HG03520 (cell line): ENCODE measurements at regions not wholly inside any gene's neighbourhood (a gene's known extent, or its start where the extent isn't known, plus 50 kb on each side); places are given as distances from the start of the nearest gene placed in this dataset.

Experiments
- ATAC-seq: cut with Tn5 transposase; IDR thresholded peaks from one replicate; pipeline ENCODE4 v1.9.1; 2021; ENCODE audit warnings: mild to moderate bottlenecking, moderate library complexity; ENCODE audit not compliant: unreplicated experiment

DNA sequence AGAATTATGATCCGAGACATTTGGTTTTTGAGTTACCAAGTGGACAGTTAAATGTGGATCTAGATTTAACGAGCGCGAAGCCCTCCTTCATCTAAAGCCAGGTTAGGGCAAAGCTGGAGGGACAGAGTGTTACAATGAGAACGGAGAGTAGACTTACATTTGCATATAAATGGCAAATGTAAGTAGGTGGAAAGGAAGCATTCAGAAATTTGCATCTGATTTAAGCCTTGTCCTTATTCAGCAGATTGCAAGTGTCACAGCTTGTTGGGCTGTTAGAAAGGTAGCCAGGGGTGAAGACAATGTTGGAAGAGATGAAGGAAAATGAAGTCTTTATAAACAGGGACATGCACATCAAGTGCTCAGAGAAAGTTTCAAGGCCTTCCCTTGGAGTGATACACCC, 806.2 kb downstream of the GALC start:
- no peak for ATAC-seq

DNA sequence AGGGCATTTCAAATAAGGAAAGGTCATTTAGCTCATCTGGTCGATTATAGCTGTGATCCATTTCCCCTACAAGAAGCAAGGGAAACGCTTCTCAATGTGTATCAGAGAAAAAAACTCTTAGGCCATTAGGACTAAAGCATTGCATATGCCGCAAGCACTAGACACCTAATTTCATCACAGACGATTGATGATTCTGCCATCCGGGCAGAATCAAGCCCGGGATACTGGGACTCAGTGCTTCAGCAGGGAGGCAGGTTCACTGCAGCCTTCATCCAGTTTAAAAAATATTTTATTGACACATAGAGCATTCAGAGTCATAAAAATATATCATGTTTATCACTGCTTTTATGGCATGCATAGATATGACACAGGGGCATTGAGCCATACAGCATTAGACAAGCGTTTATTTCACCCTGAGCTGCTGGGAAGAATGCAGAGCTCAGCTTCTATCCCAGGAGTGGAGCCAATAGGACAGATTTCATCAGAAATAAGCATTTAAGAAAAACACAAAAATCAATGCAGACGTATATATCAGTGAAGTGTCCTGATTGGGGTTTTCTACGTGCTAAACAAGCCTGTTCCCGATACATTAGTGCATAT, 806.9 kb downstream of the GALC start:
- ATAC-seq = no peak

DNA sequence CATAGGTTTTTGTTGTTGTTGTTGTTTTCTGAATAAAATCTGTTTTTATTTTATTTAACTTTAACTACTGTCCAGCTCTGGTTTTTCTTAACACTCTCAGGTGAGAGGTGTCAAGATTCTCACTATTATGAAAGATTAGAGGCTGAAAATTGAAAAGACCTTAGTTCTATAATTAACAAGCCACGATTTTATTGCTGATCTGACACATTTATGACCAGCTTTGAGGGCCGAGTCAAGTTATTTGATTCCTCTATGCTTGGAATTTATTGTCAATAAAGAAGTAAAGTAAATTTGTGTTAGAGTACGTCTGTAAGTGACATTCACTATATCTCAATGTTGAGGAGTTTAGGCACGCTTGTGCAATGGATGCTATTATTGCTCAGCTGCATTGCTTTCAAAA, 808.8 kb downstream of the GALC start:
- no peak for ATAC-seq

DNA sequence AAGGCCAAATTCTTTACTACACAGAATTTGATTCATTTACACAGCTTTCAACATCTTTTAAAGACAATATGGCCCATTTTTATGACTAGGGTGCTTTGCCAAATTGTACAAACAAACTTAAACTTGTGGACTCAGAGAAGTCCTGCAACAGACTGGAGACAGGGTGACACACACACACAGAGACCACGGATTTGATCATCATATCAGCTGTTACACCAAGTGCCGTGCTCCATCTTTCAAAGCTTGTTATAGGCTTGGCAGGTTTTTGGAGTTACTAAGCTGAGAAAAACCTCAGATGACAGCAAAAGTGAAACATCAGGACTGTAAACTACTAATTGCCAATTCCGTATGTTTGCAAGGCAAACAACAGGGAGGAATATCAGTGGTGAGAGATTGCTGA, 811.7 kb downstream of the GALC start:
- no peak for ATAC-seq

DNA sequence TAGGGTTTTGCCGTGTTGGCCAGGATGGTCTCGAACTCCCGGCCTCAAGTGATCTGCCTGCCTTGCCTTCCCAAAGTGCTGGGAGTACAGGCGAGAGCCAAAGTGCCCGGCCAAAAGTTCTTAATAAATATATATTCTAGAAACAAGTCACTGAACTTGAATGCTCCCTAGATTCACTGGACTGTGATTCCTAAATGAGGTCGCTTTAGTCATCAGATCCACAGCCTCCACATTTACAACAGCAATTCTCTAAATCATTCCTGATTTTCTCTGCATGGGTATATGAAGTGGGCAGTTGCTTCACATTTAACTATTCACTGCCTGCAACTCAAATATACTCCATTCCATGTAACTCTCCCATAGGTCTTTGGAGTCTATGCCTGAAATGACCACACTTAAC, 813.0 kb downstream of the GALC start:
- no peak for ATAC-seq

DNA sequence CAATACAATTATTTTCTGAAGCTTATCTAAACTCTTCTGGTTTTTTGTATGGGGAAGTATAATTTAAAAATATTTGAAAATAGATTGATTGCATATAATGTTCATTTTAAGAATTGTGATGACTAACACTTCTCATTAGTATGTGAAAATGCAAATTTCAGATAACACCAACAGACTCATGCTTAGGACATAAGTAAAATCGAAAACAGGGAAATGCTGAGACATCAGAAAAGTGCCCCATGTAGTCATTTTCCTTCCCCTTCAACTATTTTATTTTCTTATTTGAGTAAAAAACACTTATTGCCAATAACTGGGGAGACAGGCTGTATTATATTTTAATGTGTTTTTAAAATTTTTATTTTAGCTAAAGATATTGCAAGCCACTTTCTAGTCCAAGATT, 814.7 kb downstream of the GALC start:
- ATAC-seq = no peak

DNA sequence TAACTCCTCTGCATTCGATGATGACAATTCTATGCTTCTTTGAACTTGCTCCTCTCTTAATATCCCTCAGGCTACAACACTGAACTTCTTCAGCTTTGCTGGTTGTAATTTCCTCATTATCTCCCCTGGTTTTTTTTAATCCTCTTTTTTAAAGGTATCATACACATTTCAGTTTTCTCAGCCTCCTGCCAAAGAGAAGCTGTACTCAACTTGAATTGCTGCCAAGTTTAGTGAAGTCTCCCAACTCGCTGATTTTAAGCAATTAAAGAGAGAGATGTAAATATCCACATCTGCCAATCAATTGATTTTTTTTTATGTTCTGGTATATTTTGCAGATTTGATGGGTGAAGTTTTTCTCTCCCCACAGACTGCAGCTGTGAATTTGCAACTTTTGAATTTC, 817.8 kb downstream of the GALC start:
- no peak for ATAC-seq

DNA sequence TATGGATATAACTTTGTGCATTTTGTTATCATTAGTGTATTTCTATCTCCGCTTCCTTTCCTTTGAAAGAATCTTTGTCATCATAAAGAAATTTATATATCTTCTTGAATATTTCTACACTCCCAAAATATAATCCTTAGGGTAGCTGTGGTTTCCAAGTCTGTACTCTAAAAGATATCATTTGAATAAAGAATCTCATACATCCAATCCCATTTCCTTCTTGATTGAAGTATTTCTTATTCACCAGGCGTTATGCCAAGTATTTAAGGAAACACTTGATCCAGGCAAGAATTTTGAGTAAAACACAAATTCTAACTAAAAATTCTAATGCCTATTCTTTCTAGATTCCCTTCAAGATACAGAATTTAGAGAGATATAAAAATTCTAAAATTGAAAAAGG, 821.8 kb downstream of the GALC start:
- ATAC-seq = no peak

DNA sequence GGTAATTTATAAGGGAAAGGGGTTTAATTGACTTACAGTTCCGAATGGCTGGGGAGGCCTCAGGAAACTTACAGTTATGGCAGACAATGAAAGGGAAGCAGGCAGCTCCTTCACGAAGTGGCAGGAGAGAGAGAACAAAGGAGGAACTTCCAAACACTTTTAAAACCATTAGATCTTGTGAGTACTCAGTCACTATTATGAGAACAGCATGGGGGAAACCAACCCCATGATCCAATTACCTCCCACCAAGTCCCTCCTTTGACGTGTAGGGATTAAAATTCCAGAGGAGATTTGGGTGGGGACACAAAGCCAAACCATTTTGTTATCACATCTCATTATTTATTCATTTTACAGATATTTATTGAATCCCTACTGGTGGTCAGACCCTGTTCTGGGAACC, 822.8 kb downstream of the GALC start:
- ATAC-seq = no peak

DNA sequence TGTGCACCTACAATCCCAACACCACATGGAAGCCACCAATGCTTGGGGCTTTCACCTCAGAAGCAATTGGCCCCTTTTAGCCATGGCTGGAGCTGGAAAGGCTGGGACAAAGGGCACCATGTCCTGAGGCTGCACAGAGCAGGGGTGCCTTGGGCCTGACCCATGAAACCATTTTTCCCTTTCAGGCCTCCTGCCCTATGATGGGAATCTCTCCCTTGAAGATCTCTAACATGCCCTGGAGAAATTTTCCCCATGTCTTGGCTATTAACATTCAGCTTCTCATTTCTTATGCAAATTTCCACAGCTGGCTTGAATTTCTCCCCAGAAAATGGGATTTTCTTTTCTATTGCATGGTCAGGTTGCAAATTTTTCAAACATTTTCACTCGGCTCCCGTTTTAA, 823.6 kb downstream of the GALC start:
- ATAC-seq = no peak

DNA sequence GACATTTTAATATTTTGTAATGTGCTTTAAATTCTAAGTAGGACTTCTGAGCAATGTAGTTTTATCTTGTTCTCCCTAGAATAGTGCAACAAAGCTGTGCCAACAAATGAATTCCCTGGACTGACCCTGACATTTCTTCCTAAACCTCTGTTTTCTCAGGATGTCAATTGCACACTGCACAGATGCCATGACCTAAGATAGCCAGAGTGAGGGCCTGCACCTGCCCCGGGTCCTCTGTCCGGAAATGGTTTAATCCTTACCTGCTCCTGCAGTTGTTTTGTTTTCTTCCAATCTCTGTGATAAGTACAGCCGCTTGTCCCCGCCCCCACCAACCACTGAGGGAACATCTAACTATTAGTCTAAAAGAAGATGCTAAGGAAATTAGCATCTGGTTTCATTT, 831.5 kb downstream of the GALC start:
- no peak for ATAC-seq

DNA sequence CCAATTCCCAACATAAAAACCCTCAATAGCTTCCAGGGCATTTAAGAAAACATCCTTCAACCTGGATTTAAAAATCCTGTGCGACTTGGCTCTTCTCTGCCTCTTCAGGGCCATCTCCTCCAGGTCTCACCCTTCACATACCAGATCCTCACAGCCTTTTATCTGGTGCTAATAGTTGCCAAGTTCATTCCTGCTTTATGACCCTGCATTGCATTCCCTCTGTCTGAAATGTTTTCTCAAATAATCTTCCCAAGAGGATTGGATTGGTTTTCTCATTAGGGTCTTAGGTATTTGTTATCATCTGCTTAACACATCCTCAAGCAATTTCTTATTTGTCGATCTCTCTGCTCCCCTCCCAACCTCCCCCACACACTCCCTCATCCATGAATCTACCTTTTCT, 832.0 kb downstream of the GALC start:
- no peak for ATAC-seq

DNA sequence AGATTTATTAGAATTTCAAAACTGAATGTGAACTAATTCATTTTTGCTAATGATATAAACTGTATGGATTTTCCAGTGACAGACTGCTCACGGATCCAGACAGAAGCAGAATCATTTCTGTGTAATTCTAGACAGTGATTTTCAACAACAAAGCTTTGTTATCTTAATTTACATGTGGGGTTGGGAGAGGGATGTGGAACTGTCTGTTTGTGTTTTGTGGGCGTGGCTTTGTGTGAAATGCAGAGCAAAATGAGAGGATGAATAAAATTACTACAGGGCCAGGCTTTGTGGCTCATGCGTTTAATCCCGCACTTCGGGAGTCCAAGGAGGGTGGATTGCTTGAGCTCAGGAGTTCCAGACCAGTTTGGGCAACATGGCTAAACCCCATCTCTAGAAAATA, 834.7 kb downstream of the GALC start:
- ATAC-seq = no peak

DNA sequence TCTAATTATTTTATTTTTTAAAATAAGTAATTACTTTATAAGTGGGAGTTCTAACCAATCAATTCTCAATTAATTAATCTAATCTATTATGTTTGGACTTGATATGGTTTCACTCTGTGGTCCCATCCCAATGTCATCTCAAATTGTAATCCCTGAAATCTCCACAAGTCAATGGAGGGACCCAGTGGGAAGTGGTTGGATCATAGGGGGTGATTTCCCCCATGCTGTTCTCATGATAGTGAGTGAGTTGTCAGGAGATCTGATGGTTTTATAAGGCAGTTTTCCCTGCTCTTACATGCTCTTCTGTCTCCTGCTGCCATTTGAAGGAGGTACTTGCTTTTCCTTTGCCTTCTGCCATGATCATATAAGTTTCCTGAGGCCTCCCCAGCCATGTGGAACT, 836.1 kb downstream of the GALC start:
- no peak for ATAC-seq

DNA sequence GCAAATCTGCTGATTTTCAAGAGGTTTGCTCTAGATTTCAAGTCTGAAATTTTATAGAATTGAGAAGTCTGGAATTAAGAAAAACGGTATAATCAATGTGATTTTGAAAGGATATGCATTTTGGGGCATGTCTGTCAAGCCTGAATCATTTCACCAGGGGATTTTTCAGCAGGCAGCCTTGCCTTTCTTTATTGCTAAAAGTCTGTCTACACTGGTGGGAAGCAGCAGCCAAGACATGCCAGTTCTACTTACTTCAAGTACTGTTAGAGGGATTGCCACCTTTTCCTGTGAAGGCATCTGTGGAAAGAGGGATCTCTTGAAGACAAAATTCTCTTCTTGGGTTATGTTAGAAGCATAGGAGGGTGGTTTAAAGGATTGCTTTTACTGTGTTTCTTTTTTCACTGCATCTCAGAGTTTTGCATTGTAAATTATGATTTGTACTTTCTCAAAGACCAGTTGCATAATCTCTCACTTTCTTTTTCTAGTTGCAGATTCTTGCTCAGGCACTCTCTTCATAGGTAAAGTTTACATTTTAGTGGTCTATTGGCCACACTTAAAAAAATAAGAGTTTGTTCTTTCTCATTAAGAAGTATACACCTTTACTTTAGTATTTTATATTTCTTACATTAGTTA, 837.0 kb downstream of the GALC start:
- no peak for ATAC-seq

DNA sequence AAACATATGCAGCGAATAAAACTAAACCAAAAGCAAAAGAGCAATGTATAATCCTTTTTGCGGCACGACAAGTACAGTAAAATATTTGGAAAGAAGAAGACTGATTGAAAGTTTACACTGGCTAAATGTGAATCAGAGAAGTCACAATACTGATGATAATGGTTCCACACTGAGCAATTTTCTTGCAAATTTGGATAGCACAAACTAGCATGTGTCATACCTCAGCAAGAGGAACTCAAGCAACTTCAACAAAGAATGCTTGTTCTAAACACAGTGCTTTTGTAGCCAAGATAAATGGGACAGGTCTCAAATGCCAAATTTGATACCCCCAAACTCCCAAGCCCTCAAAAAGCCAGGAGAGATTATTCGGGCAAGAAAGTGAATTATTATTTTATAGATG, 839.1 kb downstream of the GALC start:
- no peak for ATAC-seq

DNA sequence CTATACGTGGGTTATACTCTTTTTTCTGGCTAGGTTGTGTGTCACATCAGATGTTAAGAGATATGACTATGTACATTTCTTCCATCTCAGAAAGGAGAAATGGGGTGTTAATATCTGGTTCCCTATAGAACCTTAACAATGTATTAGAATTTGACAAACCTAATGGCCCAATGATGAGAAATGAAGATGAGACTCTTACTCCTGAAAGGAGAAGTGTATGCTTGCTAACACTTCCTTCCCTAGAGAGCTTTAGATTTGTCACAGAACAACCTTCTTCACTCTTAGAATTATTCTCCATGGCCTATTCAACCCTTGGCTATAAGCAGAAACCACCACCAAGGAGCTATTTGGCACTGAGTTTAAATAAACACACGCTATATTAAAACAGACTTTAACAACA, 839.6 kb downstream of the GALC start:
- ATAC-seq = no peak

DNA sequence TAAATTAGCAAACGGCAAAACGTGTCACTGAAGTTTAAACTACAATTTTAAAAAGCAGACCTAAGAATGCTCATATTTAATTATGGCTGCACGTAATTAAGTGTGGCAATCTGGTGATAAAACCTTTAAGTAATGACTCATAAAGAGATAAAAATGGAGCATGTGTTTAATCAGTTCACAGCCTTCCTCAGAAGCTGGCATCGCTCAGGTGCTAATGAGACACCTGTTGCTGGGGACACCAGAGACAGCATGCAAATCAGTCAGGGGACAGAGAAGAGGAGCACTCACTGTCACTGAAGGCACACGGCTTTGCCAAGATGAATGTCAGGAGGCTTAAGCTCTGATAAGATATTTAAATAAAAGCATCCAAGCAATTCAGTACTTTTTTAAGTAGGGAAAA, 840.3 kb downstream of the GALC start:
- no peak for ATAC-seq

DNA sequence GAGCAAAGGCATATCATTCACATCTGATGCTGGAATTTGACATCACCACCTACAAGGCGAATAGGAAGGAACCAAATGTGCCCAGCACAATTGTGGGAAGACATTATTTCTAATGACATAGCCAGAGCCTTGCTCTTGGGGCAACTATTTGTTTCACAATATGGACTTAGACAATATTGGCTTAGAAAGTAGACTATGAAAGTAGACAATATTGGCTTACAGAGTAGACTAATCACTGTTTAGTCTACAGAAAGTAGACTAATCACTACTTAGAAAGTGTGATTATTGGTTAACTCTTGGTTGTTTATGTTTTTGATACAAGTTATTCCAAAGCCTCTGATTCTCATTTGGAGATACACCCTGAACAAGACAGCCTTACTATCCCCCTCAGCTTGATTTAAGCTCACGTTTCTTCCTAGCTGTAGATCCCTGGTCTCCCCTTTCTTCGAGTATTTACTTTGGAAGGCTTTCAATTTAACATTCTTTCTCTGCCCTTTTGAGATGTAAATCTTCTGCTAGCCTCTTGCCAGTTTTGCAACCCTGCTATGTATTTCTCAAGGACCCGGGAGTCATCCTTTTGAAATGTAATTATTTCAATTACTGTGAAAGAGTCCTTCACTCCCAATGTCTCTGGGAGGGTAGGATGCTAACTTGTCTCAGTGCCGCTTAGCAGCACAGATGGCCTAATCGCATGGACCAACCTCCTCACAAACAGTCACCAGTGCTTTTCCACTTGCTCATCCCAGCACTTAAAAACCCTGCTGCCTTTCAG, 843.2 kb downstream of the GALC start:
- no peak for ATAC-seq

DNA sequence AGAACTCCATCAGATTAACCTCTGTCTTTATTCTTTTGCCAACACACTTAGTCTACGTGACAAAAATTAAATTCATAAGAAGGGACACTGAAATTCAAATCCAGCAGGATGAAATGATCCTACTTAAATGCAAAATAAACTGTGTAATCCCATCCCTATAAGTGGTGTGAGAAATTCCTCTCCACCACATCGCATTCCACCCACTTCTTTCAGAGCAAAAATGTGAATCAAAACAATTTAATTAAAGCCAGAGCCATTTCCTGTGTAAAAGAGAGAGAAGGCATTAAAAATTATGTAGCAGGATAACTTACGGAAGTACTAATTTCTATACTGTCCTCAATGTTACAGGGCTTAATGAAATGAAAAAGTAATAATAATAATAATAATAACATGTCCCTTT, 844.3 kb downstream of the GALC start:
- ATAC-seq = no peak

DNA sequence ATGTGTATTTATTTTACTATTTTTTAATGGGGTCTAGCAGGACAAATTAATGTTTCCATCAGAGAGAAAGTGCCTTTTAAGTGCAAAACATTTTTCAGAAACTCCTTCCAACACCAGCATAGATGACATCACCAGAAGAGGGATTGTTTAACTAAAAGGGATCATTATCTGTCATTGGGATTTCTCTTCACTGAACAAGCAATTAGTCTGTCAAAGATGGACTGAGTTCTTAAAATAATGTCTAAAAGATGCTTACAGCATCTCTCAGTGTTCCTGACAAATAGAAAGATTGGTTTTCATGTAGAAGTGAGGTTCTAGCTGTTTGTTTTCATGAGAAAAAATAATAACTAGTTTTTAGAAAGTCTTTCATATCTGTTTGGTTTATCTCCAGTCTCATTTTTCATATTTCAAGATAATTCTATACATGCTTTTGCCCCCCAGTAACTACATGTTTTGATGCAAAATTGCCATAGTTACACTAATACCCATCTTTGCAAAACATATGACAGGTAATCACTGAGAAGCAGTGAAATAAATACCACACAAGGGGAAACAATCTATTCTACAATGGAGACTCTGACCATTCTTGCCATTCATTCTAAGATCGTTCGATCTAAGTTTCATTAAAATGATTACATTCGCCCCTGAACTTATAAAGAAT, 850.3 kb downstream of the GALC start:
- no peak for ATAC-seq

DNA sequence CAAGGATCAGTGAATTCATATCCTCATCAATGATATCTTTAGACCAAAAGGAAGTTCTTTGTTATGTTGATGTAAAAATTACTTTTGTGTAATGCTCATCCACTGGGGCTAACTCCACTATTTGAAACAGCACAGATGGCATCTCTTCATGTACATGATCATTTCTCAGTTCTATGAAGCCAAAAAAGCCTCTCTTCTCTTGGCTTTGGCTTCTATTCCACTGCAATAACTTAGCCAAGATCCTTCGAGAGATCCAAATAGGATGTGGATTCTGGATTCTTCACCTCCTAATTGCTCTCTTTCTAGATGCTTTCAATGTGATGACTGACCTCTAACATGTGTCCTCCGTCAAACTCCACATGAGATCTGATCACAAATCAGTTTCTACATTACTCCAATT, 851.2 kb downstream of the GALC start:
- ATAC-seq = no peak
